ENCODE measurements at regions not wholly inside any gene's neighbourhood (a gene's known extent, or its start where the extent isn't known, plus 50 kb on each side); places are given as distances from the start of the nearest gene placed in this dataset.

DNA sequence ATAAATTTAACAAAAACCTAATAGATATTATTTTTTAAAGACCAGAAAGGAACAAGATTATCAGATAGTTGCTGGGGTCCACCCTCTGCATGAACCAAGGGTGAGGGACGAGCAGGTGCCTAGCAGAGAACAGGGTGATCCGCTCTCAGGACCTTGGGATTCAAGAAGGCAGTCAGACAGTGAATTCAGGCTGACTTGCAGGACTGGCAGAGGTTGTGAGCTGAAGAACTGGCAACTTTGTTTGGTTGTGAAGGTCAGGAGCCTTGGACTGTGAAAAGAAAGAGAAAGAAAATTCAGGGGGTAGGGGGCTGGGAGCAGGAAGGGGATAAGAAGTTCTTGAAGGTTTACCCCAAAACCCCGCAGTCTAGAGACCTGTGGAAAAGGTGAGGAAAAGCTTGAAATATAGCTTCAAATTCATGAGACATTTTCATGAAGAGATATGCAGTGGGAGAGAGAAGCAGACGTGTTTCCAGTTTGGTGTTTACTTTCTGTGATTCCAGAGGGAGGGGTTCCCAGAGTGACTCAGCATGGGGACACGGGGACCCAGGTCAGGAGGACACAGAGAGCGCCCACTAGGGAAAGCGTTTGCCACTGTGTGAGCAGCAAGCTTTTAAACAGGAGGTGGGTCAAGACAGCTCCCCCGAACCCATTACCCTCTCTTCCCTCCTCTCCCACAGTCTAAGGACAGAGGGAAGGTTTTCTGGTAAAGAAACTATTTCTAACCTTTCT, 217.2 kb upstream of the UMPS start:
- DNase-seq: no peak

DNA sequence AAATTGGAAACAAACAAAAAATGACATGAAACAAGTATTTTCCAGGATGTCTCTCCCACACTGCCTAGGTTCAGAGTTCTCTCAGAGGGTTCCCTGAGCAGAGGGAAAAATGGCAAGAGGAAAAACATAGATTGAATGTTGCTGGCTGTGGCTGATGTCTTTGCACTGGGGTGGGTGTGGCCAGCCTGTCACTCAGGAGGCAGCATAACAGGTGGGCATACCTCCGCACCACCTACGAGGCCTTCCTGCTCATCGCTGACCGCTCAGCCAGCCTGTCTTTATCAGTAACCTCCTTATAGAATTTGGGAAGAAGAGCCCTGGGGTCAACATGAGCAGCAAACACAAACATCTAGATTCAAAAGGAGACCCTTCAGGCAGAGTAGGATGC, 216.6 kb upstream of the UMPS start:
- no peak for DNase-seq

DNA sequence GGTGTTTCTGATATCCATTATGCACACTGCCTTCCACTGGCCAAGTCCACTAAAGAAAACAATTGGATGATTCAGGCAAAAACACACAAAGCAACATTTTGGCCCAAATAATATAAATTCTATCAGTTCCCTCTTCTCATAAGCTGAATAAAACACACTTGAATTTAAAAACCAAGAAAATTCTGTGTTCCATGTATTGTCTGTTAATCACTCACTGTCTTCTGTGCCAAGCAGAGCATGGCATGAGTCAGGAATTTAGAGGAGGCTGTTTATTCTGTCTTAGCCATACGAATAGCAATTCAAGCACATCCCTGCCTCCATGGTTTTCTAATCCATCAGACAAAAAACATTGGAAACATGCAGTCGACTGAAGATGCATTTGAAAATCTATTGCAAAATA, 215.6 kb upstream of the UMPS start:
- no peak for DNase-seq

DNA sequence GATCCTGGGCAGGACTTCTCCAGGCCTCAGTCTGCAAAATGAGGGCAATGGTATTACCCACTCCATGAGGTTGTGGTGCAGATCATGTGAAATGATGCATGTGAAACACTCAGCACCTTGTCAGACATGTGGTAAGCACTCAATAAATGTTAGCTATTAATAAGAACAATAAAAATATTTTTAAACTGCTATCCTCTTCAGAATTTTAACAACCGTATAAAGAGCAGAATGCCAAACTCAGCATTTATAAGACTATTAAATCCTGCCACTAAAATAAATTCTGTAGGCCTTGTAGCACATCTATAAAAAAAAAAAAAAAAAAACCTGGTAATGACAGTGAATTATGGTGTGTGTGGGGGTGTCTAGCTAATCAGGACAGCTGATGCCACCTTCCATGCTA, 213.9 kb upstream of the UMPS start:
- no peak for DNase-seq

DNA sequence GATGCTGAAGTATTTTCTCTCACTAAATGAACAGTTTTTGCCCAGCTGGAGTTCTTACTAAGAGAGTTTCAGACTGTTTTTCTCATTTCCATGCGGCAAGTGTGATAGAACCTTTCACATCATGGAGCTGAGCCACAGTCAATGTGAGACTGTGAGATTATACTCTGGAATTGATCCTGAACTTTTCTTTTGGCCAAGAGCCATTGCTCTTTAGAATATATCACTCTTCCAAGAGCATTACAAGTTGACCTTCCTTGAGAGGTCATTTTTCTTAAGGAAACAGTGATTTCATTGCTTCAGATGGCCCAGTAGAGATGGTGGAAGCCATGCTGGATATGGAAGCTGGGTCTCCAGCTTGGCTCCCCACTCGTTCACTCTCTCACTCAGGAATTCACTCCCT, 212.9 kb upstream of the UMPS start:
- DNase-seq: no peak

DNA sequence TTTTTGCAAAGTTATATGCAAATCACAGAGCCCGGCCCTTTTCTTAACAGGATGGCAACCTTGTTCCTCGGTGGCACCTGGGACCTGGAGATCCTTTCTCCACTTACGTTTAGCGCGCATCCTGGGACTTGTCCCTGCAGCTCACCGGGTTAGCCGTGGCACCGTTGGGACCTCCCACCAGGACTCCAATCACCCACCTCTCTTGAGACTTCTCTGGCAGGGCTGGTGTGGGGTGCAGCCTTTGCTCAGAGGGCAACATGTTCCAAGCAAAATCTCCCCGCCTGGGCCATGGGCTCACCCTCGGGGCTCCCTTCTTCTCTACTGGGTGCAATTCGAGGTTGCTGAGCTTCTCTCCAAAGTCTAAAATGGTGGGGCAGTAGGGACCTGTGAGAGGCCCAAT, 211.9 kb upstream of the UMPS start:
- no peak for DNase-seq

DNA sequence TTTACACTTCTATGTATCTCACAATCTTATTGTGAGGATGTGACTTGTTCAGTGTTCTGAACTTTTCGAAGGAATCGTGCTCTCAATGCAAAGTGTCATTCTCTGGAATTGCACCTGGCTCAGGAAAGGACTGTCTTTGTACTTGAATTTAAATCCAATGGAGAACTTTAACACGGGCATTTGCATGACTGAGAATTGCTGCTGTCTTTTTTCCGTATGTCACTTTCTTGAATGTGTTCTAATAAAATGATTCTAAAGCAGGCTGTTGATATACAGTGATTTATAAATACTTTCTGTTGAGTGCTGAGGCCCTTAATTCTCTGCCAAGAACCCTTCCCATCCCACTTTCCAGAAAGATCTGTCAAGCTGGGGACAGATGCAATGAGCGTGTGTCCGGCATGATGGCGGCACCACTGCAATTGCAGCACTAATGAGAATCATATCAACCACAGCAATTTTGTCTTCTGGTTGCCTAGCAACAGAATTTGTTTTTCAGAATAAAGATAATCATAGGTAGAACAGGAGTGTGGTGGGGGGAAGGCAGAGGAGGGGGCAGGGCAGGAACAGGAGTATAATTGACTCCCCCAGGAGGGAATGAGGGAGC, 210.6 kb upstream of the UMPS start:
- no peak for DNase-seq

DNA sequence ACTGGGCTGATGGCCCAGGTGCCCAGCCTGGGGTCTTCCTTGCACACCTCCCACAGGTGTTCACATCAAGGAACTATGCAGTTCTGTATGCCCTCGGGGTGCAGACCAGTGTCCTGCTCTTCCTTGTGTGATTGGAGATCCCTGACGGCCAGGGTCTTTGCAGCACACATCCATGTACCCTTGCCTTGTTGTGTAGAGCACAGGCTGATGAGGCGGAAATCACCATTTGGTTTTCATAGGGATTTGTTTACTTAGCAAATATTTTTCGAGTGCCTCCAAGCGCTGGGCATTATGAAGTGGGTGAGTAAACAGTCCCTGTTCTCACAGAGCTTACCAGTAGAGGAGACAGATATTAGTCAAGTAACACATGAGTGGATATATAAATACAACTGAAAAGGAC, 209.3 kb upstream of the UMPS start:
- no peak for DNase-seq

DNA sequence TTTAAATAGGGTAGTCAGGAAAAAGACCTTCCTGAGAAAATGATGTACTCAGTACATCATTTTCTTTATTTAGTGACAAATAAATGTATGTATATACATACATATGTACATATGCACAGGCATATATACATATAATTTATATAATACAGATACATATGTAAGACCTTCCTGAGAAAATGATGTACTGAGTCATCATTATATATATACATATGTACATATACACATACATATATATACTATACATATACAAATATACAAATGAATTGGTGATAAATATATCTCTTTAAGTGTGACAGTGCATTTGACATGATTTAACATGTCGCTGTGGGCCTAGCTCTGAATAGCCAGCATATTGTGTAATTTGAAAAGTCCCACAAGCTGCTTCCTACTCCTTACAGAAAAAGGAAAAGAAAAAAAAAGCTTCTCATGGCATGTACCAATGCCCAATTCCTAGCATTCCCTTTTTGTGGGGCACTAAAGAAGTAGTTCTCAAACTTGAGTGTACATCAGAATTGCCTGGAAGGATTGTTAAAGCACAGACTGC, 208.1 kb upstream of the UMPS start:
- DNase-seq: no peak

DNA sequence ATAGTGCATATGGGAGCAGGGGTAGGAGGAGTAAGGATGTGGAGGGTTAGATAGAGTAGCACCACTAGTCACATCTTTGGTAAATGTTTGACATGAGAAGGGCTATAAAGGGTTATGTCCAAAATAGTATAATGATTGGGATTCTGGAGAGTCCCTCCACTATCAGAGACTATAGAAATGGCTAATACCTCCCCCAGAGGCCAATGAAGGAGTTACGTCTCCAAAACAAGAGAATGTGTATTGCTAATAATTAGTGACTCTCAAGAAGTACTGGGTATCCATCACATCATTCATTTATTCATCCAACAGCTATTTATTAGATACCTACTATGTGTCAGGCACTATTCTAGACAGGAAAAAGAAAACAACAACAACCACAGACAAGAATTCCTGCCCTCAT, 203.7 kb upstream of the UMPS start:
- DNase-seq: no peak

DNA sequence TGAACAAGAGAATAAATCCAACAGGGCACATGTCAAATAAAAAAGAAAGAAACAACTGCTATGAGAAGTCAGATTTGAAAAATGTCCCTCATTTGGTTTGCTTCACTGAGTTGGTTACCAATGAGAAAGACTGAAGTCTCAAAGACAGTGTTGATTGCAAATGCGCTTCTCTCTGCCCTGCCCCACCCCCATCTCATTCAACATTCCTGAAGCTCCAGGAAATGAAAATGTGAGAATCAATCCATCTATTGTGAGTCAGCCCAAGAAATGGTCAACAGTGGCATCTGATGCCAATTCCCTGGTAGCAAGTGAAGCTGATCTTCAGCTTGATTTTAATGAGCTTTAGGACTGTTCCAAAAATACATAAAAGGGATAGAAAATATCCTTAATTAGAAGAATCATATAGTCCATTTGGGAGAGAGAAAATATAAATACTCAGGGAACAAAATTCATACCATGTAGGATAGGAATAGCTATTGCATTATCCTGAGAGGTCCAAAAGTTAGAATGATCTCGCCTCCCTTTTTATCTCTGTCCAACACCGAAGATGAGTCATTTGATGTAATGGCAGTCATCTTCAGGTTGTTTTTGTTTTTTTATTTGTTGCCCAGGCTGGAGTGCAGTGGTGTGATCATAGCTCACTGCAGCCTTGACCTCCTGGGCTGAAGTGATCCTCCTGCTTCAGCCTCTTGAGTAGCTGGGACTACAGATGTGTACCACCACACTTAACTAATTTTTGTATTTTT, 200.3 kb upstream of the UMPS start:
- DNase-seq: no peak

DNA sequence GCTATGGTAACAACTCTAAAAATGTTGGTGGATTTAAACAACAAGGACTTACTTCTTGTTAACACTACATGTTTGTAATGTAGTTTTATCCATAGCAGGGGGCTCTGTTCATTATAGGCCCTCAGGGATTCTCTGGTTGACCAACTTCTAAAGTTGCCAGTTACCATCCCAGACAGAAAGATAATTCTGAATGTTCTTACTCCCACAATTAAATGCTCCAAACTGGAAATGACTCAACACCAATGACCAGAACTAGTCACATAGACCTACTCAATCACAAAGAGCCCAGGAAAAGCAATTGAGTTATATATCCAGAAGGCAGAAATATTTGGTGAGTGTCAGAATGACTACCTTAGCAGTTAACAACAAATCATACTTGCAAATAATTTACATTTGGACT, 199.3 kb upstream of the UMPS start:
- no peak for DNase-seq

DNA sequence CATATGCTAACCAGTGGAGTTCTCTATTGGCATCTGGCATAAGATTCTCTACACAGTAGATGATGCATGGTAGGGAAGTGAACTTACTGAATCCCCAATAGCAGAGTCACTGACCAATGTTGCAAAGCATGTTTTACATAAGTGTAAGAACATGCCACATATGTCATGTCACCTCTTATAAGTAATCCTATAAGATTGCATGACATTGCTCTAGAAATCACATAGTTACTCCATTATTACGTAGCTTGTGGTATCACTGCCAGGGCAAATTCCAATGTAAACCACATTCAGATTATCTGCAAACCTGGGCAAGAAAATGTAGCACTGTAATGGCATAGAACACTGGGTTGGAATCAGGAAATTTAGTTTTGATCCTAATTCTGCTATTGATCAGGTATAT, 198.2 kb upstream of the UMPS start:
- no peak for DNase-seq

DNA sequence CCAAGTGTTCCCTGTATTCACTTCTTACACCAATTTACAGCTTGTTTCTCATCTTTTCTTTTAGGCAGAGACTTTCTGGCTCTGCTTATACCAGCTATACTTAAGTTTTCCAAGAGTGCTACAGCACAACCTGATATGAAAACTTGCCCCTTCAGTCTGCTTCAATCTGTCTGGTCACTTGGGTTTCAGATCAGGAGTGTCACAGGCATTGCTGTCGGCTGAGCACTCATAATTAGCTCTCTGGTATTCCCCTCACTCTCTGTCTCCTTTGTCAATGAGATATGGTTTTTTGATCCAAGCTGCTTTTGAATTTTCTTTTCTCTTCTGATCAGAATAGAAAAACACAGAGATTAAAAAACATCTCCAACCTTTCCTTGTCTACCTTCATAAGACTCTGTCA, 194.9 kb upstream of the UMPS start:
- no peak for DNase-seq

DNA sequence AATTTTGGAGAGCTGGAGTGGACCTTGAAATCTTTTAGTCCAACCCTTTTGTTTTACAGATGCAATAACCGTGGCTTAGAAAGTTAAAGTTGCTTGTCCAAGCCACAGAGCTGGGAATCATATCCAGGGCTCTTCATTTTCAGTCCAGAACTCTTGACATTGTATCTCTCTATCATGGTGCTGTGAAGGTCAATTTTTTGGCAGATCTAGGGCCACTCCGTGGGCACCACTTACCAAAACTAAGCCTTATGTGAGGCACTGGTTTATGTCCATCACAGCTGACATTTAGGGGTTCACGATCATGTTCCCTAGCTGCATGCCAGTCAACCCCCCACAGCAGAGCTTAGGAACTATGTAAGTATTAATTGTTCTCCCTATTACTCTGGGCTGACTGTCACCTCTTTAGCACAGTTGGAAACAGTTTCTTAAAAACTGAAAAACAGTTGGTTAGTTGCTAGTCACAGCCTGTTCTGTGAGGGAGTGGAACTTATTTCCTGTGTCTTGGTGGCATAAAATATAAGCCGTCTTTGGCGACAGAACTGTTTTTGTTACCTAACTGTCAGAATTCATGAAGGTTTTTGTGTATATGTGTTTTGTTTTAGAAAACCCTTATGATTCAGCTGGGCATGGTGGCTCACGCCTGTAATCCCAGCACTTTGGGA, 189.6 kb upstream of the UMPS start:
- no peak for DNase-seq

DNA sequence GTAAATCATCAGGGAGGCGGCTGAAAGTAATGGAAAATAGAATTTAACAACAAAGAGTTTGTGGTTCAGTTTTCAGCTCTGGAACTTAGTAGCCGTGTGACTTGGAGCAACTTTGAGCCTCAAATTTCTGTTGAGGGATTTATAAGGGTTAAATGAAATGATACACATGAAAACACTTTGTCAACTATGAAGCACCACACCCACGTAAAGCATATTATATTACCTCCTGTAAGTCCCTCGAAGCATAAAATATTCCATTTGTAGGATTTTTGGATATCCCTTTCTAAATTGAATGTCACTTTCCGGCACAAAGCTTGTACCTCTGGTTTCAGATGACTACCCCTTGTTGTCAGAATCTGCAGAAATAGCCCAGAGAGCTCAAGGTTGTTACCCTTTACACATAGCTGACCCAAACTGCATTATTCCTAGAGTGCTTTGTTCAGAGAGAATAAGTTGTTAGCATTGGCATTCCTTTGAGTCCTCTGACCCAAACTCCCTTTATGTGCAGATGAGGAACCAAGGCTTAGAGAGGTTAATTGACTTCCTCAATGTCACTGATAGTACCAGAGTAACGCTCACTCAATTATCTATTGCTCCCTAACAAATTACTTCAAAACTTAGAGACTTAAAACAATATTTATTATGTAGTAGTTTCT, 187.9 kb upstream of the UMPS start:
- DNase-seq: no peak

DNA sequence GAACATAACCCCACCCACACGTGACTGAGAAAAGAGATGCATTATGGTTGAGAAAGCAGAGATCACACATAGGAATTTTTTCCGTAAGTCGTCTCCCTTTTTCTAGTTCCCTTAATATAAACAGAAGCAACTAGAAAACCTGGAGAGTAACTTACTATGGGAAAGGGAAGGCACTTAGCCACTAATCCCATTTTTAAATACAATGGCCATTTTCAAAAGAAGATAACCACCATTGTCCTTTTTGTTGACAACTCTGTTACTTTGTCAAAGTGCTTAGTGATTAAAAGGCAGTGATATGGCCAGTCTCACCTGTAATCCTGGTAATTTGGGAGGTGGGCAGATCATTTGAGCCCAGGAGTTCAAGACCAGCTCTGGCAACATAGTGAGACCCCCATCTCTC, 184.4 kb upstream of the UMPS start:
- no peak for DNase-seq

DNA sequence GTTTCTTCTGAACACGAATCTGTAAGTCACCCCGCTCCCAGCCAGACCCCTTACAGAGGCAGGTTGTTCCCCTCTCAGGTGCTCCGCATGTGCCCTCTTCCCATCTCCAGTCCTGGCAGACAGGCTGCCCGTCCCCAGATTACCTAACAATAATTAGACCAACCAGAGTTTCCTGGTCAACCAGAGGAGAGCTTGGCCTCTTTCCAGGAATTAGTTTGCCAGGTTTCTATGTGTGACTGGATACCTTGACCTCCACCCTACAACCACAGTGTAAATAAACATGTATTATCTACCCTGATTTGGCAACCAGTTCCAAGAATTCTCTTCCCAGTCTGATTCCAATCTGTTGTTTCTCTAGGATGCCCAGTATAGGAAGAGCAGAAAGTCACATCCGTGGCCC, 178.0 kb upstream of the UMPS start:
- DNase-seq: no peak

DNA sequence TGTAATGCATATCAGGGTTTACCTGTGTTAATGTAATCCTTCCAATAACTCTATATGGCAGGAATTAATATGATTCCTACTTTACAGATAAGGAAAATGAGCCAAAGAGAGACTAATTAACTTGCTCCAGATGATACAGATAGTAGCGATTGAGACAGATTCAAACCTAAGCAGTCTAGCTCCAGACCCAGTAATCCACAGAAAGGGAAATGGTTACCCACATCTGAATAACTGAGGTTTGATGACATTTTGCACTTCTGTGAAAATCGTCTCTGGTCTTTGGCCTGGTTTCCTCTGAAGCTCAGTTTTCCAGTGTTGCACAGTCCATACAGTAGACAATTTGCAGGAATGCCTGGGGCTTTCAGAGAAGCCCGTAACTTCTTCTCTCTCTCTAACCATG, 177.1 kb upstream of the UMPS start:
- DNase-seq: no peak

DNA sequence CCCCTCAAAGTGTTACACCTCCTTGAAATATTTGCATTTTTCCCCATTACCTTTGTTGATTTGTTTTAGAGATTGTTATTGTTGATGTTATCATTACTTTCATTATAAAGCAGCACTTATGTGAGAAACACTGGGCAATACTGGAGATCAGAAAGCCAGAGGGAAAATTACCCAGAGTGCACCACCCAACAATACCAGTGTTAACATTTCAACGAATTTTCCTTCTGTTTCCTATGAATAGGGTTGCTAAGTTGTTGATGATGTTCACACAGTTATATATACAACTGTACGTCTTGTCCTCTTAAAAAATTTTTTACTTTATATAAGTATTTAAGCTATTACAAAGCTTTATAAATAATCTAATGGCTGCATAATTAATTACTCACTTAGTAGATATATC, 173.6 kb upstream of the UMPS start:
- no peak for DNase-seq

DNA sequence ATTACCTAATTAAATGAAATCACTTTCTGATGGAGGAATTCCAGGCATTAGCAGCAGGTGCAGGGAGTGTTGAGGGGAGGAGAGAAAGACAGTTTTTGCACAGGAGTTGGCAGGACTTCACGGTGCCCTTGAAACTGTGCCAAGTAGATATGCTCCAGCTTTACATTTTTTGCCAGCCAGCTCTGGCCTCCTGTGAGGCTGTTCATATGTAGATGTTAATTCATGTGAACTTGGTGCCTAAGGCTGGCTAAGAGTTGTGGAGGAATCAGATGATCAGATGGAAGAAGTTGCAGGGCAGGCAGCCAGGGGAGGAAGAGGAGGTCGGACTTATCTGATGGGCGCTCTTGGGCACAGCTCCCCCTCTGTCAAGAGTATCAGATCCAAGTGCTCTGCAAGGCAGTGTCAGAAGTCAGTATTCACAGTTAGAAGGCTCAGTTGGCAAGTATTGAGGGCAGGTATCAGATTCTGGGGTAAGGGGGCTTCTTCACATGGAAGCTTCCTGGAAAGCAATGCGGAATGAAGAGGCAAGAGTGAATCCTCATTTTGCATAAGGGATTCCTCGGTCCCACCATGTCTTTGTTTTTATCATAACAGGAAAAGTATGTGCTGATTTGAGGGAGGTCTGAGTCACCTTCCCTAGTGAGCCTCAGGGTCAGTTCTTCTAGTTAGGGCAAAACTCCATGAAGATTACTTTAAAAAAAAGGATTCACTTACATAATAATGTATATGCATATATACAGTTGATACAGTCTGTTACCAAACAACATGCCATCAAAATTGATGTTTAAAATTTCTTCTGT, 172.6 kb upstream of the UMPS start:
- DNase-seq: no peak
